OCI-LY3 (cell line): ENCODE measurements at regions not wholly inside any gene's neighbourhood (a gene's known extent, or its start where the extent isn't known, plus 50 kb on each side); places are given as distances from the start of the nearest gene placed in this dataset.

Source experiments
- H2AFZ ChIP-seq: fragments of 200-600, 300-600 bp; shearing (Covaris generic); 2 replicates; pipeline ENCODE4 v1.6.0; 2014; ENCODE audit warnings: antibody characterized with exemption, low read depth, low read length
- H3K27ac ChIP-seq: fragments of 200-600, 300-600 bp; sonication (generic); 2 replicates; pipeline ENCODE4 v1.5.1; 2014; ENCODE audit warnings: mild to moderate bottlenecking, low read length, moderate library complexity, mixed read lengths
- H3K27me3 ChIP-seq: fragments of 200-600, 300-600 bp; sonication (generic); 2 replicates; pipeline ENCODE4 v1.6.1; 2014; ENCODE audit warnings: low read depth, low read length, mixed read lengths
- H3K36me3 ChIP-seq: fragments of 200-600, 300-600 bp; sonication (generic); replicated peaks from 2 replicates; pipeline ENCODE3; 2014; ENCODE audit warnings: low read depth, low read length, mixed read lengths
- H3K4me1 ChIP-seq: fragments of 300-600, 200-600 bp; sonication (generic); 2 replicates; pipeline ENCODE4 v1.6.1; 2014; ENCODE audit warnings: low read length, mixed read lengths
- H3K4me2 ChIP-seq: fragments of 200-600, 300-600 bp; sonication (generic); 2 replicates; pipeline ENCODE4 v1.6.1; 2014; ENCODE audit warnings: low read length, mixed read lengths
- H3K4me3 ChIP-seq: fragments of 300-600, 200-600 bp; sonication (generic); 2 replicates; pipeline ENCODE4 v1.5.1; 2014; ENCODE audit warnings: antibody characterized with exemption, mild to moderate bottlenecking, low read length, moderate library complexity
- H3K79me2 ChIP-seq: fragments of 300-600, 200-600 bp; shearing (Covaris generic); 2 replicates; pipeline ENCODE4 v1.6.1; 2014; ENCODE audit warnings: mild to moderate bottlenecking, low read length, mixed read lengths
- H3K9ac ChIP-seq: fragments of 300-600, 200-600 bp; shearing (Covaris generic); 2 replicates; pipeline ENCODE4 v1.6.0; 2014; ENCODE audit warnings: mild to moderate bottlenecking, low read length, moderate library complexity
- H3K9me3 ChIP-seq: fragments of 200-600, 300-600 bp; shearing (Covaris generic); 2 replicates; pipeline ENCODE4 v1.6.1; 2014; ENCODE audit warnings: low read length, mixed read lengths; ENCODE audit not compliant: insufficient read depth
- H4K20me1 ChIP-seq: fragments of 200-600, 300-600 bp; sonication (generic); 2 replicates; pipeline ENCODE4 v1.6.1; 2016; ENCODE audit warnings: low read length, mixed read lengths; ENCODE audit not compliant: insufficient read depth
- CTCF ChIP-seq: fragments of 200-600, 300-600 bp; sonication (generic); IDR thresholded peaks from 2 replicates; pipeline ENCODE4 v1.5.1; 2014; ENCODE audit warnings: antibody characterized with exemption, low read length, low read depth
- EZH2phosphoT487 ChIP-seq: fragments of 200-600 bp; shearing (Covaris generic); IDR thresholded peaks from 2 replicates; pipeline ENCODE4 v1.6.1; 2018; ENCODE audit warnings: antibody characterized with exemption, mixed run types, low read depth

GRCh38 chr2:228507231-228507824 is 325.8 kb upstream of the SPHKAP start:
- H4K20me1 ChIP-seq, result no peaks in the 10 kb centered on the region
- no peak overlapping the region for H3K4me2 ChIP-seq

GRCh38 chr2:228503731-228504130 is 322.2 kb upstream of the SPHKAP start:
- Histone ChIP-seq H4K20me1 (no peaks in the 10 kb centered on the region), H3K4me1 (no peaks in the 10 kb centered on the region), H3K27ac (no peak overlapping the region), H3K4me2 (no peak overlapping the region), H3K27me3 (no peaks in the 10 kb centered on the region), H3K4me3 (no peak overlapping the region), H3K9ac (no peak overlapping the region), H3K9me3 (no peaks in the 10 kb centered on the region), H3K79me2 (no peaks in the 10 kb centered on the region), H2AFZ (no peak overlapping the region), H3K36me3 (no peaks in the 10 kb centered on the region)
- TF ChIP-seq EZH2phosphoT487, result no peak
- no peak for TF ChIP-seq CTCF

More at GRCh38 chr2:228507231-228507824, 325.8 kb upstream of the SPHKAP start:
- Histone ChIP-seq H3K9me3 (no peaks in the 10 kb centered on the region), H3K9ac (no peak overlapping the region), H3K79me2 (no peaks in the 10 kb centered on the region), H3K4me1 (no peaks in the 10 kb centered on the region), H2AFZ (no peak overlapping the region), H3K4me3 (no peak overlapping the region), H3K36me3 (no peaks in the 10 kb centered on the region), H3K27me3 (no peaks in the 10 kb centered on the region), H3K27ac (no peak overlapping the region)
- no peak for TF ChIP-seq CTCF
- TF ChIP-seq EZH2phosphoT487, result no peak

- Histone ChIP-seq H3K36me3 (no peaks in the 10 kb centered on the region), H3K9me3 (no peaks in the 10 kb centered on the region), H2AFZ (no peak overlapping the region), H3K4me1 (no peaks in the 10 kb centered on the region), H3K4me3 (no peak overlapping the region), H4K20me1 (no peaks in the 10 kb centered on the region), H3K79me2 (no peaks in the 10 kb centered on the region), H3K27me3 (no peaks in the 10 kb centered on the region), H3K27ac (no peak overlapping the region), H3K9ac (no peak overlapping the region), H3K4me2 (no peak overlapping the region)
- TF ChIP-seq EZH2phosphoT487, result no peak
- no peak for TF ChIP-seq CTCF
Measured at GRCh38 chr2:228493852-228494251, 312.4 kb upstream of the SPHKAP start.

GRCh38 chr2:228479014-228479413 is 297.5 kb upstream of the SPHKAP start:
- Histone ChIP-seq H3K79me2 (no peaks in the 10 kb centered on the region), H3K27ac (no peak overlapping the region), H3K27me3 (no peaks in the 10 kb centered on the region), H3K4me2 (no peak overlapping the region), H3K9me3 (no peaks in the 10 kb centered on the region), H4K20me1 (no peaks in the 10 kb centered on the region), H3K36me3 (no peaks in the 10 kb centered on the region), H2AFZ (no peak overlapping the region), H3K9ac (no peak overlapping the region), H3K4me1 (no peaks in the 10 kb centered on the region), H3K4me3 (no peak overlapping the region)
- TF ChIP-seq CTCF (no peak), EZH2phosphoT487 (no peak)
